IPS-18a (cell line): ENCODE measurements at regions not wholly inside any gene's neighbourhood (a gene's known extent, or its start where the extent isn't known, plus 50 kb on each side); places are given as distances from the start of the nearest gene placed in this dataset.
A peak's percentile ranks its signal among the peaks of the same experiment; 100 is the strongest.

ENCODE experiments used
- H3K27ac ChIP-seq: one replicate; pipeline ENCODE4 v1.5.1; 2013; ENCODE audit warnings: low read length
- H3K27me3 ChIP-seq: one replicate; pipeline ENCODE4 v1.6.1; 2013; ENCODE audit warnings: mild to moderate bottlenecking, low read length; ENCODE audit not compliant: control insufficient read depth, insufficient read depth
- H3K36me3 ChIP-seq: one replicate; pipeline ENCODE4 v1.6.1; 2013; ENCODE audit warnings: low read depth, low read length; ENCODE audit not compliant: control insufficient read depth
- H3K4me1 ChIP-seq: one replicate; pipeline ENCODE4 v1.6.1; 2013; ENCODE audit warnings: low read depth, low read length; ENCODE audit not compliant: control insufficient read depth
- H3K4me3 ChIP-seq: one replicate; pipeline ENCODE4 v1.5.1; 2013; ENCODE audit warnings: low read length
- H3K9ac ChIP-seq: one replicate; pipeline ENCODE4 v1.6.1; 2013; ENCODE audit warnings: mild to moderate bottlenecking, low read length, moderate library complexity
- H3K9me3 ChIP-seq: one replicate; pipeline ENCODE4 v1.6.1; 2013; ENCODE audit warnings: low read depth, low read length; ENCODE audit not compliant: control insufficient read depth

DNA sequence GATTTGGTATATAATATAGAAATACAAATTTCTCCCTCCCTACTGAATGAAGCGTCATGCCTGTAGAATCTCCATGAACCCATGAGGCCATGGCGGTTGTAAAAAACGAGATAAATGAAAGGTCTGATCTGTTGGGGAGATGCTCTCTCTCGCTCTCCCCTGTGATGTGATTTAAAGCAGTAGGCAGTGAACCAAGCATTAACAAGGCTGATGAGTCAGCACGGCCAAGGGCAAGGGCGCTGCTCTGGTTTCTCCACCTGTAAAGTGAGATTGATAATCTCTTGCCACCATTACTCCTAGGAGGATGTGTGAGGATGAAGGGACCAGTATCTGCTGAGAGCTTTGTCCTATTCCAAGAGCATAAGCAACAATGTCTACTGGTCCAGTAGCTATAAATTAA, 553.3 kb downstream of the CMPK2 start:
- no peaks in the 10 kb centered on the region for H3K36me3 ChIP-seq
- no peak overlapping the region for H3K27ac ChIP-seq
- H3K9ac ChIP-seq, result no peak overlapping the region
- no peaks in the 10 kb centered on the region for H3K4me1 ChIP-seq
- H3K9me3 ChIP-seq, result no peaks in the 10 kb centered on the region
- no peak overlapping the region for H3K4me3 ChIP-seq
- H3K27me3 ChIP-seq, result no peaks in the 10 kb centered on the region

DNA sequence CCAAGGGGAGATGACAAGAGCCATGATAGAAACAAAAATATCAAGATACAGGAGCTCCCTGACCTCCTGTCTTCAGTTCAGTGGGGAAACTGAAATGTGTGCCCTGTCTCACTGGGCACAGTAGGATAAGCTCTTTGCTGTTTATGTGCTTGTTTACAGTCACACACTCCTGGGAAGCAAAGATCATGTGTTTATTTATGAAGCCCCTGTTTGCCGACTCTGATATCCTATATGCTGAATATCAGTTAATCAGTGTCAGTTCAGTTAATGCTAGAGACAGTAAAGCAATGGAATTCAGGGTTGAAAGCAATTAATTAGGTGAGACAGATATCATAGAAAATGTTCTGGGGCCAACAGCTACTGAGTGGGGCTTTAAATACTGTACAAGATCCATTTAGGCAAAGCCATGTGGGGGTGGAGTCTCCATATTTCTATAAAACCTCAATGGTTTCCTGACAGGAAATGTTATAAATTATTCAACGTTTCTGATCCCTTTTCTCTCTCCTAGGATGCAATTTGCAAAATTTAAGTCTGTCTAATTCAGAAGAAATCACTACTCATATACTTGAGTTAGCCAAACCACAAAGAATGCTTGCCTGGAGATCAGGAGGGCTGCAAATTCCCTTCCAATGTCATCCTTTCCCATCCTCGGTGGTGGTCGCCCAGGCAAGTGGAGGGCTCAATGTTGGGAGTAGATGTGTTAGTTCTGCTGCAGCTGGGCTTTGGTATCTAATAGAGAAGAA, 551.3 kb downstream of the CMPK2 start:
- no peak overlapping the region for H3K27ac ChIP-seq
- no peaks in the 10 kb centered on the region for H3K9me3 ChIP-seq
- H3K9ac ChIP-seq, result no peak overlapping the region
- no peaks in the 10 kb centered on the region for H3K4me1 ChIP-seq
- no peaks in the 10 kb centered on the region for H3K27me3 ChIP-seq
- H3K4me3 ChIP-seq, result no peak overlapping the region
- H3K36me3 ChIP-seq, result no peaks in the 10 kb centered on the region

DNA sequence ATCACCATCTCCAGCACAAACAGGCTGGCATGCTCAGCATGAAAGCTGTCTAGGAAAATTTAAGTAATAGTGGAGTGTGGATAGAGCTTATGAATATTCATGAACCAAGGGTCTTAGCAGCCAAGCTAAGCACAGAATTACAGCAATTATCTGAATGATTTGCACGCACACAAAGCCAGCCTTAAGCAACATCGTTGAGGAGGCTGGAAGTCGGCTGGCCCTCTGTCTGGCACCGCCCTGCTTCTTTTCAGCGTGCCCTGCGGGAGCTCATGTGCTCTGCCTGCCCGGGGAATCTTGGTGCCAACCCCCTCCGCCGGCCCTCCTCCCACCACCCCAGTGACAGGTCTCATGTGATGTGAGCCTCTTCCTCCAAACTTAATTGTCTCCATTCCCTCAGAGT, 540.1 kb downstream of the CMPK2 start:
- no peaks in the 10 kb centered on the region for H3K27me3 ChIP-seq
- H3K4me3 ChIP-seq, result peak overlapping the region; percentile 7
- H3K36me3 ChIP-seq, result no peaks in the 10 kb centered on the region
- H3K9ac ChIP-seq, result no peak overlapping the region
- peaks cover 7% of the 10 kb centered on the region for H3K4me1 ChIP-seq
- no peaks in the 10 kb centered on the region for H3K9me3 ChIP-seq
- no peak overlapping the region for H3K27ac ChIP-seq

DNA sequence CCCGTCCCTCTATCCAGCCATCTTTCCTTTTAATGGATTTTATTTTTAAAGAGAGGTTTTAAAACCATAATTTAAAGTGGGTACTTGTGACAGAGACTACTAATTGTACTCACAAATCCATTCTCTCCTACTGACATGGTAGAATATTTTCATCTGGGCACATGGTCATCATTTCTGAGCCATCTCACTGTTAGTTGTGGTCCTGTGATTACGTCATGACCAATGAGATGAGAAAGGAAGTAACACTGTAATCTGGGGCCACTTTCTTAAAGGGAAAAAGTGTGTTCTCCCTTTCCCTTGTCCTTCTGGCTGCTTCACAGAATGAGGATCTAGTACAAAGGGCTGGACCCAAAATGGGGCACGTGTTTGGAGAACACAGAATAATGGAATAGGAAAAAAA, 538.7 kb downstream of the CMPK2 start:
- H3K36me3 ChIP-seq, result no peaks in the 10 kb centered on the region
- no peaks in the 10 kb centered on the region for H3K27me3 ChIP-seq
- H3K4me1 ChIP-seq, result peaks cover 7% of the 10 kb centered on the region
- H3K9ac ChIP-seq, result no peak overlapping the region
- no peak overlapping the region for H3K4me3 ChIP-seq
- H3K27ac ChIP-seq, result no peak overlapping the region
- no peaks in the 10 kb centered on the region for H3K9me3 ChIP-seq

DNA sequence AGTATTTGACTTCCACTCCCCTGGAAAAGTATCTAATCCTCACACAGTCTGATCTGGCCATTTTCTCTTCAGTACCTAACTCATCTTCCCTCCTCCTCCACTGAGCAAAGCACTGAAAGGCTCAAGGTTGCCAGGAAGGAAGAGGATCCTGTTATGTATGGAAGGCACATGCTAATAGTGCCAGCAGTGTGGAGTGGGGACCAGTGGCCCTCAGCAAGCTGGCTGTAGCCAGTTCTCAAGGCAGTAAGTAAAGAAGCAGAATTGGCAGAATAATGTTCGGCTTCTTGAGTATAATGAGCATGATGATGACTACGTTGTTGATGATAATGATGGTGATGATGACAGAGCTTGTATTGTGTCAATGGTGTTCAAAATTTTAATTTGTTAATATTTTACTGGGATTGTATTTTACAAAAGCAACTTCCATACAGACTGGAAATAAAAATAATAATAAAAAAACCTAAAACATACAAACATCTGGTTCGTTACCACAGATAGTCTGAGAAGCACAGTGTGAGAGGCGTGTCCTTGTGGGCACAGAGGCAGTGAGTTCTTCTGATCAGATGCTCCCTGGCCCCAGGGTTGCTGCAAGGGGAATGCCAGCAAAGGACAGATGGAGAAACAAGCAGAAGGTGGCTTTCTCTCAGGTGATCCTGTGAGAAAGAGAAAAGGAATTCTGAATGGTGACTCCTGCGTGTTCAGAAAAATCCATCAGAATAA, 528.8 kb downstream of the CMPK2 start:
- H3K4me3 ChIP-seq, result no peak overlapping the region
- H3K27me3 ChIP-seq, result no peaks in the 10 kb centered on the region
- H3K9me3 ChIP-seq, result no peaks in the 10 kb centered on the region
- no peak overlapping the region for H3K27ac ChIP-seq
- no peak overlapping the region for H3K9ac ChIP-seq
- no peaks in the 10 kb centered on the region for H3K4me1 ChIP-seq
- no peaks in the 10 kb centered on the region for H3K36me3 ChIP-seq

DNA sequence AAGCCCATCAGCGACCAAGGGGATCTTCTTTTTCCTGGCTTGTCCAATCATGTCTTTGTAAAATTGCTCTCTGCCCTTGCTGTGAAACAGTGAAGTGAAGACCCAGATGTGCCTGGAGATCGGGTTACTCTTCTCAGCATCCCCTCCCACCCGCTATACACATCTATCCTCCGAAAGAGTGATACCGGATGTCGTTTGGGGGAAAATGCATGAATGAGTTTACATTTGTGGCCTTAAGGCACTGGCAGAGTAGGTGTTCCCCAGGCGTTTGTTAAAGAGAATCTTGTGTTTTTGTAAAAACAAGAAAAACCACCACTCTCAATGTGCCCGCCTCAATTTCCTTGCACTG, 528.3 kb downstream of the CMPK2 start:
- Histone ChIP-seq H3K4me1 (no peaks in the 10 kb centered on the region), H3K27me3 (no peaks in the 10 kb centered on the region), H3K27ac (no peak overlapping the region), H3K9me3 (no peaks in the 10 kb centered on the region), H3K4me3 (no peak overlapping the region), H3K9ac (no peak overlapping the region), H3K36me3 (no peaks in the 10 kb centered on the region)

DNA sequence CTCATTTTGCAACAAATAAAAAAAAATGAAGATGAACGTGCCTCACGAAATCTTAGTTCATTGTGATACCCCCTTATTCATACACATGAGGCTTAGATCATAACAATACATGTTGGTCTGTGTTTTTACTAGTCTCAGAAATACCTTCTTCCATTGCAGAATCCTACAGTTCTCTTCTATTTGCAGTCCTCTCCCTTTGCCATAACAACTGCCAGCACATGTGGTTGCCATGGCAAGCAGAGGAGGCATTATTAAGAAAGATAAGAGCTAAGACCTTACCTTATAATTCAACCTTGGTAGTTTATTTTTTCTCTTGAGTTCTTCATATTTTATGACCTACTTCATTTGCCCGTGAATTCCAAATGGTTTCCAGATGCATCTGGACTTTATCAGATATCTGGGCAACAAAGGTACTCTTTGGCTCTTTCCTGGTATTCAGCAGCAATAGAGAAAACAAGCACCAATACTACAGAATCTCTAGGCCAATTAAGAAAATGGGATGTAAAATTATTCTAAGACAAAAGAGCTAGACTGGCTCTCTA, 524.0 kb downstream of the CMPK2 start:
- Histone ChIP-seq H3K27me3 (no peaks in the 10 kb centered on the region), H3K27ac (no peak overlapping the region), H3K36me3 (no peaks in the 10 kb centered on the region), H3K9ac (no peak overlapping the region), H3K4me1 (no peaks in the 10 kb centered on the region), H3K4me3 (no peak overlapping the region), H3K9me3 (no peaks in the 10 kb centered on the region)

DNA sequence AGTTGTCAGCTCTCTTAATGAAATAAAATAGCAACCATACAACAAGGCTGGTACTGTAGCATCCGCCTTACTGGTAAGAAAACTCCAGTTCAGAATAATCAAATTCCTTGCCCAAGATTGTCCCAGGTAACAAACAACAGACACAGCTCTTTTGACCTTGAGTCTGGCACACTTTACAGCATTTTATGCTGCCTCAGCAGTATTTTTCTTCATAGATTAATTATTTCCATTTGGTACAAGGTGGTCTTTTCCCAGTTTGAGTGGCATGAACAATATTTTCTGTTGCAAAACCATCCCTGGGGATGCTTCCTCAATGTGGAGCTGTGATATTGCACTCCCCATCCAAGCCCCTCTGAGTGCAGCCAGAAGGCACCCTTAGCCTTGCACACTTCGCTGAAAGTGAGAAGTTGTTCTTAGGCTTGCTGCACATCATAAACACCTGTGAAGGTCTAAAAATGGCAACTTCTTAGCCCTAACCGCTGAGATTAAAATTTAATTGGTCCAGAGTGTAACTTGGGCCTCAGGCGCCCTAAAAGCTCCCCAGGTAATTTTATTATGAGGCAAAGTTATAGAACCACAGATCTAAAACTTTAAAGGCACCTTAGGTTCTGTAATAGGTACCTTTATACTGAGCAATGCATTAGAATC, 523.3 kb downstream of the CMPK2 start:
- H3K27ac ChIP-seq, result no peak overlapping the region
- no peak overlapping the region for H3K9ac ChIP-seq

DNA sequence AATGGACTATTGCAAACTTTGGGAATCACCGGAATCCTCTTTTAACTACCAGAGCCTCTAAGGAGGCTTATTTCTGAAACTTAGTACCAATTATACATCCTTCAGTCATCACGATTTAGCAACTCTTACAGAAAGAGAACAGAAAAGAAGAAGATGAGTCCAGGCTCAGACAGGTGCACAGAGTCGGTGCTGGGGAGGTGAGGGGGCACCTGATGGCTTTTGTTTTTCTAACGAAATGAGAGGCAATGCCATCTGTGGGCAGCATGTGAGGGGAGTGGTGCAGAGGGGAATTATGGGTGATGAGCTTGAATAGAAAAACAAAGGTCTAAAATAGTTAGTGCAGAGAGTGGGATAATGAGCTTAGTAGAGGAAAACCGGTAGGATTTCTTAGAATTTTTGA, 522.6 kb downstream of the CMPK2 start:
- Histone ChIP-seq H3K27me3 (no peaks in the 10 kb centered on the region), H3K4me1 (no peaks in the 10 kb centered on the region), H3K9ac (no peak overlapping the region), H3K4me3 (no peak overlapping the region), H3K27ac (no peak overlapping the region), H3K9me3 (no peaks in the 10 kb centered on the region), H3K36me3 (no peaks in the 10 kb centered on the region)

More for the DNA sequence above, 523.3 kb downstream of the CMPK2 start:
- Histone ChIP-seq H3K4me3 (no peak overlapping the region), H3K36me3 (no peaks in the 10 kb centered on the region), H3K9me3 (no peaks in the 10 kb centered on the region), H3K27me3 (no peaks in the 10 kb centered on the region), H3K4me1 (no peaks in the 10 kb centered on the region)

DNA sequence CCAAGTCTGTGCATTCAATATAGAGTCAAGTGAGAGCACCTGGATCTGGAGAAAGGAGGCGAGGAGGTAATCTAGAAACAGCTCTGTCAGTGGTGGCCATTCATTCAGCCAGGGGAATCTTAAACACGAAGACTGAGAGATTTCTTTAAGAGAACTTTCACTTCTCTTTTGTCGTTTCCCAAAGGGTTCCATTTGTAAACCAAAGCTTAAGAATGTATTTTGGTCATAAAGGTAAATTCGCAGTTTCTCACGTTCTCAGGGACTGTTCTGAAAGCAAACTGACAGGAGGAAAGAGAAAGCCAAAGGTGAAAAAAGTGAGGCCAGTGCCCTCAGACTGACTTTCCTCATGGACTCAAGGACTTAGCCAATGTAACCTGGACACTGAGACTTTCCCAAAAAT, 513.5 kb downstream of the CMPK2 start:
- Histone ChIP-seq H3K9ac (no peak overlapping the region), H3K36me3 (no peaks in the 10 kb centered on the region), H3K4me1 (no peaks in the 10 kb centered on the region), H3K4me3 (no peak overlapping the region), H3K27me3 (no peaks in the 10 kb centered on the region), H3K9me3 (no peaks in the 10 kb centered on the region), H3K27ac (no peak overlapping the region)

DNA sequence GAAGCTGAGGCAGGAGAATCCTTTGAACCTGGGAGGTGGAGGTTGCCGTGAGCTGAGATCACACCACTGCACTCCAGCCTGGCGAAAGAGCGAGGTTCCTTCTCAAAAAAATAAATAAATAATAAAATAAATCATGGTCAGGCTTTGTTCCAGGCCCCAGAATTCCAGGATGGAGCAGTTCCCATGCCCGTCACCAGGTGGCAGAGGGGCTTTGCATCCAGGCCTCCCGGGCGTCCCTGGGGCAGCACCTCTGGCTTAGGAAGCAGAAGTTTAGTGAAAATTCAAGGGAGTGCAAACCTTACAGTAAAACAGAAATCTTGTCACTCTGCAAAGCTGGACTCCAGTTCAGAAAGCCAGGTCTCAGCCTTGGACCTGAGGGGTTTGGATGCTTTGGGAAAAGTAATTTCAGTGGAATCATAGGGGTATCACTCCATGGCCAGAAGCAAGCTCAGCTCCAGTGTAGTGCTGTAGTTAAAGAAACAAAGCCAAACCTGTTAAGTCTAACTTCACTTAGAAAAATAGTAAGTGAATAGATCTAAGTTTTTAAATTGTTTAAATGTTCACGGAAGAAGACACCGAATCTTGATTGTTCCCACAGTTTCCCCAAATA, 512.7 kb downstream of the CMPK2 start:
- Histone ChIP-seq H3K4me3 (no peak overlapping the region), H3K9ac (no peak overlapping the region), H3K27ac (no peak overlapping the region), H3K9me3 (no peaks in the 10 kb centered on the region), H3K4me1 (no peaks in the 10 kb centered on the region), H3K27me3 (no peaks in the 10 kb centered on the region), H3K36me3 (no peaks in the 10 kb centered on the region)
